GM21515 (cell line): ENCODE measurements at regions not wholly inside any gene's neighbourhood (a gene's known extent, or its start where the extent isn't known, plus 50 kb on each side); places are given as distances from the start of the nearest gene placed in this dataset.

Experiments used
- ATAC-seq: cut with Tn5 transposase; IDR thresholded peaks from one replicate; pipeline ENCODE4 v1.9.1; 2021; ENCODE audit not compliant: unreplicated experiment

- ATAC-seq, result no peak
Observed at GRCh38 chr6:47934023-47934422, 152.2 kb downstream of the OPN5 start.

- no peak for ATAC-seq
Observed at GRCh38 chr6:47932575-47932974, 150.7 kb downstream of the OPN5 start.

- ATAC-seq, result no peak
Observed at GRCh38 chr6:47924001-47924400, 142.2 kb downstream of the OPN5 start.

GRCh38 chr6:47922391-47922790, 140.6 kb downstream of the OPN5 start:
- no peak for ATAC-seq

GRCh38 chr6:47919875-47920274, 138.0 kb downstream of the OPN5 start:
- no peak for ATAC-seq

GRCh38 chr6:47917811-47918210, 136.0 kb downstream of the OPN5 start:
- ATAC-seq, result no peak

GRCh38 chr6:47917202-47917601, 135.4 kb downstream of the OPN5 start:
- no peak for ATAC-seq

- ATAC-seq, result no peak
Observed at GRCh38 chr6:47915017-47915416, 133.2 kb downstream of the OPN5 start.

GRCh38 chr6:47908271-47908670, 126.4 kb downstream of the OPN5 start:
- no peak for ATAC-seq

GRCh38 chr6:47905717-47906116, 123.9 kb downstream of the OPN5 start:
- no peak for ATAC-seq

GRCh38 chr6:47897247-47897646, 115.4 kb downstream of the OPN5 start:
- no peak for ATAC-seq

GRCh38 chr6:47890326-47890875, 108.6 kb downstream of the OPN5 start:
- no peak for ATAC-seq

- ATAC-seq, result no peak
Observed at GRCh38 chr6:47879015-47879414, 97.2 kb downstream of the OPN5 start.
